ENCODE measurements at regions not wholly inside any gene's neighbourhood (a gene's known extent, or its start where the extent isn't known, plus 50 kb on each side); places are given as distances from the start of the nearest gene placed in this dataset.

DNA sequence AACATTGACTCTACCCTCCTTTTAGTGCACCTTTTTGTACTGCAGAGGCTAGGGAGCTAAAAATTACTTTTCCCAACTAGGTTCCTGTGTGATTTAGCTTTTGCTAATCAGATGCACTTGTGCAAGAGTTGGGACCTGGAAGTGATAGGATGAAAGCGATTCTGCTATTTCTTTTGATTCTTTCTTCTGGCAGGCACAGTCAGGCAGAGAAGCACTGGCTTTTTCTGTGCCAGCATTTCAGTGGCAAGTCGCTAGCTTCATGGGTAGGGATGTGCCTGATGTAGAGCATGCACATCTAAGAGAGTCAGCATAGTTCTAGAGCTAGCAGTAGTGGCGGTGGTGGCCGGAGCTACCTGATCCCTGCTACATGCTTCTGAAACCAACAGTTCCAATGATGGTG, 89.8 kb downstream of the MDH1 start:
- H3K27ac ChIP-seq (ENCODE audit: low read depth in 1 of 2, low read length in 2 of 2): no peak overlapping the region
- Mint-ChIP-seq H3K9me3 (no peaks in the 10 kb centered on the region), H3K4me1 (ENCODE audit: low read depth) (peaks cover 25% of the 10 kb centered on the region), H3K27me3 (peaks cover 17% of the 10 kb centered on the region), H3K36me3 (ENCODE audit: low read depth) (no peaks in the 10 kb centered on the region), H3K27ac (no peak overlapping the region), H3K4me3 (no peak overlapping the region)
- H3K4me3 ChIP-seq (ENCODE audit: low read length): no peak overlapping the region
- ATAC-seq (ENCODE audit: poor library complexity) (no peak), DNase-seq (no peak)
- ChIA-PET POLR2A (interaction anchor here (1.3 kb wide), 1 partner anchor 90 kb away, joined by 4 read pairs; the partner anchor contains the start of genes MDH1 and WDPCP), CTCF (no interaction called here)
- intact Hi-C loops (cut with DNase I, micrococcal nuclease): no loop called here
- no peaks in the 10 kb centered on the region for H3K9me3 ChIP-seq (ENCODE audit: control insufficient read depth in 1 of 2, insufficient read depth in 1 of 2, low read length in 2 of 2)
- no peaks in the 10 kb centered on the region for H3K27me3 ChIP-seq (ENCODE audit: control insufficient read depth in 1 of 2, insufficient read depth in 2 of 2, low read length in 2 of 2)
- TF ChIP-seq, protein P1, sequence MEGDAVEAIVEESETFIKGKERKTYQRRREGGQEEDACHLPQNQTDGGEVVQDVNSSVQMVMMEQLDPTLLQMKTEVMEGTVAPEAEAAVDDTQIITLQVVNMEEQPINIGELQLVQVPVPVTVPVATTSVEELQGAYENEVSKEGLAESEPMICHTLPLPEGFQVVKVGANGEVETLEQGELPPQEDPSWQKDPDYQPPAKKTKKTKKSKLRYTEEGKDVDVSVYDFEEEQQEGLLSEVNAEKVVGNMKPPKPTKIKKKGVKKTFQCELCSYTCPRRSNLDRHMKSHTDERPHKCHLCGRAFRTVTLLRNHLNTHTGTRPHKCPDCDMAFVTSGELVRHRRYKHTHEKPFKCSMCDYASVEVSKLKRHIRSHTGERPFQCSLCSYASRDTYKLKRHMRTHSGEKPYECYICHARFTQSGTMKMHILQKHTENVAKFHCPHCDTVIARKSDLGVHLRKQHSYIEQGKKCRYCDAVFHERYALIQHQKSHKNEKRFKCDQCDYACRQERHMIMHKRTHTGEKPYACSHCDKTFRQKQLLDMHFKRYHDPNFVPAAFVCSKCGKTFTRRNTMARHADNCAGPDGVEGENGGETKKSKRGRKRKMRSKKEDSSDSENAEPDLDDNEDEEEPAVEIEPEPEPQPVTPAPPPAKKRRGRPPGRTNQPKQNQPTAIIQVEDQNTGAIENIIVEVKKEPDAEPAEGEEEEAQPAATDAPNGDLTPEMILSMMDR (IDR thresholded peaks at IDR 0.05): no peak
- H3K36me3 ChIP-seq (ENCODE audit: insufficient read depth, low read length): no peaks in the 10 kb centered on the region
- H3K4me1 ChIP-seq (ENCODE audit: insufficient read depth, low read length): no peaks in the 10 kb centered on the region

DNA sequence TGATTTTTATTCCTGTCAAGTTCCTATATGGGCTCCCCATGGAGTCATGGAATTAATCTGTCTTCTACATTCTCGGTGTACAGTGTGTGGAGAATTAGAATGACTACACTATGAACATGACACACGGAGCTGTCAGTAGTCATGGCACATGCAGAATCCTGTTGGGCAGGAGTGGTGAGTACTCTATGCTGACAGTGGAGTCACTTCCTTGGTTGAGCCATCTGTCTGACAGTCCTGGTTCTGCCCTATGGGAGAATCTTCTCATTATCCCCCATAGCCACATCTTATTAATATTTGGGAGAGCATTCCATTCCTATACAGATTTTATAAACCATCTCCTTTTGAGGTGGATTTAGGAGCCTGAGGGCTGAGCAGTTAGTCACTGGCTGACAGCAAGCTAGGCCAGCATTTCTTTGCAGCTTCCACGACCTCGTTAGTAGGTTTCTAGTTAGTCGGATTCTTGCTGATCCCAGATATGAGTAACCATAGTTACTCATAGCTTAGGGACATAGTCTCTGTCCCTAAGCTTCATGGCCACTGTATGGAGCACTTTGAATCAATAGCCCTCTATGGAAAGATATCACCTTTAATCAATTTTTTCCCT, 90.6 kb downstream of the MDH1 start:
- H3K27ac ChIP-seq (ENCODE audit: low read depth in 1 of 2, low read length in 2 of 2): no peak overlapping the region
- Mint-ChIP-seq H3K4me3 (no peak overlapping the region), H3K9me3 (no peaks in the 10 kb centered on the region), H3K4me1 (ENCODE audit: low read depth) (peaks cover 25% of the 10 kb centered on the region), H3K27me3 (peaks cover 13% of the 10 kb centered on the region), H3K27ac (no peak overlapping the region), H3K36me3 (ENCODE audit: low read depth) (no peaks in the 10 kb centered on the region)
- ChIA-PET POLR2A (no interaction called here), CTCF (interaction anchor here (1.1 kb wide), 1 partner anchor 181 kb away, joined by 3 read pairs; no protein-coding TSS in a partner anchor)
- no peak overlapping the region for H3K4me3 ChIP-seq (ENCODE audit: low read length)
- DNase-seq (no peak), ATAC-seq (ENCODE audit: poor library complexity) (no peak)
- intact Hi-C loops (cut with DNase I, micrococcal nuclease): no loop called here
- no peaks in the 10 kb centered on the region for H3K27me3 ChIP-seq (ENCODE audit: control insufficient read depth in 1 of 2, insufficient read depth in 2 of 2, low read length in 2 of 2)
- no peaks in the 10 kb centered on the region for H3K4me1 ChIP-seq (ENCODE audit: insufficient read depth, low read length)
- H3K36me3 ChIP-seq (ENCODE audit: insufficient read depth, low read length): no peaks in the 10 kb centered on the region
- TF ChIP-seq, protein P1 (IDR thresholded peaks at IDR 0.05): no peak
- no peaks in the 10 kb centered on the region for H3K9me3 ChIP-seq (ENCODE audit: control insufficient read depth in 1 of 2, insufficient read depth in 1 of 2, low read length in 2 of 2)

DNA sequence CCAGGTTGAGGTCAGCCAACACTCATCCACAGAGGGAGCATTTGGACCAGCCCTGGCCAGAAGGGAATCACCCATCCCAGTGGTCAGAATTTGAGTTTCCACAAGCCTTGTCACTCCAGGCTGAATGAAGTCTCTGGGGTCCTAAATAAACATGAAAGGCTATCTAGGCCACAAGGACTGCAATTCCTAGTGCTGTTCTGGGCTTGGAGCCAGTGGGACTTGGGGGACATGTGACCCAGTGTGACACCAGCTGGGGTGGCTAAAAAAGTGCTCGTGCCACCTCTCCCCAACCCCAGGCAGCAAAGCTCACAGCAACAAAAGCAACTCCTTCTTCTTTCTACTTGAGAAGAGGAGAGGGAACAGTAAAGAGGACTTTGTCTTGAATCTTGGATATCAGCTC, 91.7 kb downstream of the MDH1 start:
- H3K27ac Mint-ChIP-seq: no peak overlapping the region
- H3K4me1 ChIP-seq (ENCODE audit: insufficient read depth, low read length): no peaks in the 10 kb centered on the region
- ChIA-PET CTCF (no interaction called here), POLR2A (no interaction called here)
- intact Hi-C loops (cut with DNase I, micrococcal nuclease): no loop called here
- no peak overlapping the region for H3K4me3 Mint-ChIP-seq
- H3K4me1 Mint-ChIP-seq (ENCODE audit: low read depth): peaks cover 25% of the 10 kb centered on the region
- ATAC-seq (ENCODE audit: poor library complexity): no peak
- no peak for DNase-seq
- no peaks in the 10 kb centered on the region for H3K27me3 ChIP-seq (ENCODE audit: control insufficient read depth in 1 of 2, insufficient read depth in 2 of 2, low read length in 2 of 2)
- H3K27me3 Mint-ChIP-seq: peaks cover 5% of the 10 kb centered on the region
- H3K27ac ChIP-seq (ENCODE audit: low read depth in 1 of 2, low read length in 2 of 2): no peak overlapping the region
- TF ChIP-seq, protein P1 (IDR thresholded peaks at IDR 0.05): no peak
- no peaks in the 10 kb centered on the region for H3K36me3 ChIP-seq (ENCODE audit: insufficient read depth, low read length)
- H3K4me3 ChIP-seq (ENCODE audit: low read length): no peak overlapping the region
- H3K9me3 ChIP-seq (ENCODE audit: control insufficient read depth in 1 of 2, insufficient read depth in 1 of 2, low read length in 2 of 2): no peaks in the 10 kb centered on the region
- no peaks in the 10 kb centered on the region for H3K9me3 Mint-ChIP-seq
- no peaks in the 10 kb centered on the region for H3K36me3 Mint-ChIP-seq (ENCODE audit: low read depth)
